SK-N-DZ (cell line): ENCODE measurements at regions not wholly inside any gene's neighbourhood (a gene's known extent, or its start where the extent isn't known, plus 50 kb on each side); places are given as distances from the start of the nearest gene placed in this dataset.

ENCODE experiments used
- DNase-seq: peaks from one replicate; pipeline ENCODE4 v3.0.0-alpha.2; 2015; ENCODE audit warnings: low spot score

DNA sequence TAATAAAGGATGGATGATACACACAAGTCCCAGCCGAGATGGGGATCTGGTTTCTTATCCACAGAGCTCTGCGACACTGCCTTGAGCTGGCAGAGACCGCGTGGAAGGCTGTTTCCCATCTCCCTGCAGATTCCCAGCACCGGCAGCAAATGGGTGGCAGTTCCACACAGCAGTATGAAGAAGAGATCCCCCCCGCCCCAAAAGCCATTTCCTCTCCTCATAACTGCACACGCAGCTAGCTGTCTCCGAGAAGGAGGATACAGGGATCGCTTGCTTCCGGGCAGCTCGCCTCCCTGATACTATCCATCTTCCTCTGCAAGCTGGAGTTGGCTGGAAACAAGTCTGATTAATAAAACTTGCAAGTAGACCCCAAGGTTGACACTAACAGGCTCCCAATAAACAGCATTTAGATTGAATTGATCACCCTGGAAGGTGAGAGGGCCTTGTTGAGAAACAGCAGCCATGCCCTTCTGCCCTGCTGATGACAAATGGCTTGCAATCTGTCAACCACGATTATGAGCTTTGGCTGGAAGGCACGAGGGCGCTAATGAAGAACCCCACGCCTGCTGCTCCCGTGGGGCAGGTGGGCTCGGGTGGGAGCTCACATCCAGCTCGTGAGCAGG, 642.3 kb downstream of the AJAP1 start:
- DNase-seq: no peak

DNA sequence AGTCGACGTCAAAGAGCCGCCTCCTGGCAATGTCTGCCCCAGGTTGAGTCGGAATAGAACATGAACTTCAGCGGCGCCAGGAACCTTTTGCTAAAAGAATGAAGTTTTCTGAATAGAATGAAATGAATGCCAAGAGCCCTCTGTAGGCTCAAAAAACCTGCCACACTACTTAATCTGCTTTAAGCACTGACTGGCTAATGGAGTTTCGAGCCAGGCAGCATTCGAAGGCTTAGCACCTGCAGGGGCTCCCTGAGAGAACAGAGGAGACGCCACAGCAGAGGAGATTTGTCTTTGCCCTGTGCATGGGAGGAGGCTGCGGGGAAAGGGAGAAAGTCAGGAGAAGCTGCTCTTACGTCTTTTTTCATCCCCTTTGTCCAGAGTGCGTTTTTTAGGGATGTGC, 641.7 kb downstream of the AJAP1 start:
- DNase-seq: no peak

DNA sequence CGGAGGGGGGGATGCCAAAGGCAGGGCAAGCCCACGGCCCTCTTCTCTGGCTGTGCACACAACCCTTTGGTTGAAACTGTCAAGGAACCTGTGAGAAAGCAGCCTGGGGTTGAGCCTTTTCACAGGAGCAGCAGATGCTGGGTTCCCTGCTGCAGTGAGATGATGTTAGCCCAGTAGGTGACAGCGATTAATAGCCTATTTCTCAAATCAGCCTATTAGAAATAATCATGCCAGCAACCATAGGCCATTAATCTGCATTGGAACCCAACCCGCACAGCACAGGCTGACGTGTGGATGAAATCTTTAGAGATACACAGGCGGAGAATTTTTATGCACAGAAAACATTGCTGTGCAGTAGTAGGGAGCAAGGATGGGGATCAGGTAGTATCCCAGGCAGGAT, 637.5 kb downstream of the AJAP1 start:
- no peak for DNase-seq

DNA sequence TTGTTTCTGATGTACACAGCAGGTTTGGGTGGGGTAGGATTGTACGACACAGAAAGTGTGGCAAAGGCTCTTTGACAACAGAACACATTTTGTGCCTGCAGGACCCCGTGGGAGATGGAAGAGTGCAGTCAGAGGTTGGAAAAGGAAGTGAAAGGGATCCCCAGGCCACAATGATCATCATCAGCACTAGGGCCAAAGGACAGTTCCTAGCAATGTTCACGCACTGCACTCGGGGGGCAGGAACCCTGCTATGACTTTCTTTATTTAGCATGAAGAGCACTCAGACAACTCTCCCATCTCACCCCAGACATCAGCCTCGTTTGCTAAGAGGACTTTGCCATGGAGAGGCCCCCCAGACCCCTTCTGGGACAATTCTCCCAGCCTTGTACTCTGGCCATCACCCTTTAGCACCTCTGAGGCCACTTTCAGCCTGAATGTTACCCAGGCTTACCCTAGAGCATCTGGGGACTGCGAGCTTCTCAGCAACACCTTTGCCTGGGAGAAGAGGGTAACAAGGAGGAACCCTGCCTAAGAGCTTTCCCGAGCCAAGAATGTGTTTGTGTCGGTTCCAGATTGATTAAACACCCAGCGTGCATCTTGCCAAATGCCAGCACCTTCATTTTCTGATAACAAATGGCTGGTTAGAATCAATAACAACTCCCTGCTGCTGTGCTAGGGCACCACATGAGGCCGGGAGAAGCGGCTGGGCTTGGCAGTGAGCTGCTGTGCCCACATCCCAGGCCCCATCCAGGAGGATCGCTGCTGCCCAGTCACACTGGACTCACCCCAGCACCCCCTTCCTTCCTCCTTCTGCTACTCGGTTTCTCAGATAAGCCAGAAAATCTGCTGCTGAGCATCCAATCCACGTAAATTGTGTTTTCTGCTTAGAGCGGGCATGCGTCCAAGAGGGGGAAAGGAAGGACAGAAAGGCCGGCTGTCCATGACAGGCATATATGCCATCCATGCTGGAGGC, 633.1 kb downstream of the AJAP1 start:
- no peak for DNase-seq

DNA sequence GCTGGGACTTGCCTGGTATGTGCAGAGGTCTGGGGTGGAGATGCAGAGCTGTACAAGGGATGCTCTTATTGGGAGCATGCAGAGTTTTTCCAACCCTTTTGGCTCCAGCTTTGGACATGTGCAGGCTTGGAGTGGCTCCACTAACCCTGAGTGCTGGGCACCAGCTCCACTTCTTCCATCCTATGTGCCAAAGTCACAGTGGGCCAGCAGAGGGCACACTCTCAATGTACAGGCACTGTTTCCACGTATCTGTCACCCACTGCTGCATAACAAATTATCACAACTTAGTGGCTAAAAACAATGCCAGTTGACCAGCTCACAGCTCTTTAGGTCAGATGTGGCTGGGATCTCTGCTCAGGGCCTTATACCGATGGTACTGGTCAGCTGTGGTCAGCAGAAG, 631.8 kb downstream of the AJAP1 start:
- no peak for DNase-seq

DNA sequence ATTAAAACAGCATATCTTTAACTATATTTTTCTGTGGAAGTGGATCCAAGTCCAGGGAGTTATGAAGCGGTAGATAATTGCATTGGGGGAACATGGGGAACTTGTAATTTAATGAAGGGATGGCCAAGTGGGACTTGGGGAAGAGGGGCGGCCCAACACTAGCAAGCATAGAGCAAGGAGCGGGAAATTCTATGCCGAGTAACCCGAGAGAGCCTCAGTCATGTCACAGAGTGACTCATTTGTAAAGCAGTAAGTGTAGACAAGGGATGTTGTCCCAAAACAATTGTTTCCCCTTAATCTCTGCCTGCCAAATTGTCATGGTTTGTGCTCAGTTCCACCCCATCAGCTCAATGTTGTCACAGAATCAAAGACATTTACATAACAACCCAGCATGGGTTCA, 620.1 kb downstream of the AJAP1 start:
- no peak for DNase-seq

DNA sequence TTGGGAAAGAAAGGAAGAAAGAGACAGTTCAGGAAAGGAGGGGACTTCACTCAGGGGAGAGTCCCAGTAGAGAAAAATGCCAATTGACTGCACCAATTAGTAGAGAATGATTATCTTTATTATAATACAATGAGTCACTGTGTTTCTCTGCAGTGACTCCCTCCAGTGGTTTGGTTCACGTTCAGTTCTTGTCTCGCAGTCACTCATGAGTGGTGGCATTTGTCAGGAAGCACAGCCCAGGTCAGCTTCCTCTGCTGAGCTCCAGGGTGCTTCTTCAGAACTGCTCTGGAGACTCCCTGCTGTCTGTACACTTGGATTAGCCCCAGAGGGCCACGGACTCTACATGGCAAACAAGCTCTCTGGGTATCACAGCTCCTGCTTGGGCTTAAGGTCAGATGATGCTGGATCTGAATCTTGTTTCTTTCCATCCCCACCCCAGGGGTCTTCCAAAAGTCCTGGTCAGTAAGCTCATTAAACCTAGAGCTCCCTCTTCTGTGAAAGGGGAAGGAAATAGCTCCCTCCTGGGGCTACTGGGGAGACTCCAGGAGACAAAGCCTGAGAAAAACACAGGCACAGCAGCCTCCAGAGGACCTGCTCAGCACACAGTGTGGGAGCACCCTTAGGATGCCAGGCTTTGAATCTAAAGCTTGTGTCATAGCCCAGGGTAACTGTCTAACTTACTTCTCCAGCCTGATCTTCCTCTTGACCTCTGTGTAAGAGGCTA, 619.0 kb downstream of the AJAP1 start:
- no peak for DNase-seq

DNA sequence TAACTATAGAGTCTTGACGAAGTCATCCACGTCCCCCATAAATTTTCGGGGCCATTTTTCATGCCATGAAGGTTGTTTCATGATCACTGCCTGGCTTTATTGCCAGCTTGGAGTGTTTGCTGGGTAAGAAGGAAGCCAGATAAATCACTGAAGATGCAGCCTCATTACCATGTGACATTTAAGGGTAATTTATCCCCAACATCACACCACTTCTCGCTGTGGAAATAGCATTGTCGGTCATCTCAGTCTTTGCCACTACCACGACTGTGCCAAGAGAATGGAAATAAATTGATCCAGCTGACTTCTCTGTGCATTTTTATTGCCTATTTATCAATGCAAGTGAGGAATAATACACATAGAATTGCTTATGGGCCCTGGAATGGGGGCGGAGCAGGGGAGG, 617.9 kb downstream of the AJAP1 start:
- no peak for DNase-seq

DNA sequence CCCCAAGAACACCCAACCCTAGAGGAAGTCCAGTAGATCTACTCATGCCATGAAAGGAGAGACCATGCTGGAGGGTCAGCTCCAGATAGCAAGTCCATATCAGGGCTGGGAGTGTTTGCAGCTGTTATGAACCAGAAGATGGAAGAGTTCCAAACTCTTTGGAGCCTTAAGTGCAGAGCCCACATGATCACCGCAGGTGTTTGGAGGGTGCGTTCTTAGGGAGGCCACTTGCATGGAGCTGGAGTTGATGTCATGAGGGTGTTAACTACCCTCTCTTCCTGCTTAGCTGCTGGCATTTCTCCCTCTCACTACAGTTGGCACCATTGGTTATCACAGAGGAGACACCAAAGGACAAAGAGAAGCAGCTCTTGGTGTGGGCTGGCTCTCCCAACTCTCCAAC, 616.9 kb downstream of the AJAP1 start:
- DNase-seq: no peak

DNA sequence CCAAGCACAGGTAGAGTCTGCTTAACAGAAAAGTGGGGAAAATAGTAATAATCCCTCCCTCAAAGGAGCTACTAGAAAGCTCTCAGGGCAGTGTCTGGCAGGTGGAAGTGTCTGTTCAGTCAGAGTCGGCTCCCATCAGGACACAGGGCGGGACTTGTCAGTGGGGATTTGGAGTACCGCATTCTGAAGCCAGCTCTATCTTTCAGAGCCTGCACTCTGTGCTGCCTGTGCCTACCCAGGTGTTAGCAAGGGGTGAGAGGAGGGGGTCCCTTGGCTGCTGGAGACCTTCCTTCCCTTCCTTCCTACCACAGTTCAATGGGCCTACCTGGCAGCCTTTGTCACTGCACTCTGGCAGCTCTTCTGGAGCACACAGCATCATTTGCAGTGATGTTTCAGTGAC, 615.5 kb downstream of the AJAP1 start:
- no peak for DNase-seq

DNA sequence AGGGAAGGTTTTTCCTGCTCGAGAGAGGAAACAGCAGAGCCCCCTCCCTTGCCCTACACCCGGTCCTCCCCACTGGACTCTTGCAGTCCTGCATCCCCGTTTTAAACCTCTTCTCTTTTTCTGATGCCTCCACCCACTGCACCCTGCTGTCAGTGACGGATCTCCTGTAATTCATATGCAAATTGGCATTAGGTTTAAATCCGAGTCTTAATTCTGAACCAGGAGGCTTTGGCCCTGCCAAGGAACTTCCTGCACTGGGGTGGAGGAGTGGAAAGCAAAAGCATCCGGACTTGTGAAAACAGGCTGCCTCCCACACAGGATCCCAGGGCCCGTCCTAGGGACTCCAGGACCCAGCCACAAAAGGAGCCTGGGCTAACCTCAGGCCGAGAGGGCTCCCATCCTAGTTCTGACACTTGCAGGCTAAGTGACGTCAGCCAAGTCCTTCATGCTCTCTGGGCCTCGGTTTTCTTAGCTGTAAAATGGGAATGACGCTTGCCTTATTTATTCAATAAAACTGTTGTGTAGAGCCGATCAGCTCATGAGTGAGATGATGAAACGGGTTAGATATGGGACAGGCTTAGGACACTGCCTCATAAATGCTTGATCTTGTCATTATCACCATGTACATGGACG, 613.3 kb downstream of the AJAP1 start:
- DNase-seq: no peak

DNA sequence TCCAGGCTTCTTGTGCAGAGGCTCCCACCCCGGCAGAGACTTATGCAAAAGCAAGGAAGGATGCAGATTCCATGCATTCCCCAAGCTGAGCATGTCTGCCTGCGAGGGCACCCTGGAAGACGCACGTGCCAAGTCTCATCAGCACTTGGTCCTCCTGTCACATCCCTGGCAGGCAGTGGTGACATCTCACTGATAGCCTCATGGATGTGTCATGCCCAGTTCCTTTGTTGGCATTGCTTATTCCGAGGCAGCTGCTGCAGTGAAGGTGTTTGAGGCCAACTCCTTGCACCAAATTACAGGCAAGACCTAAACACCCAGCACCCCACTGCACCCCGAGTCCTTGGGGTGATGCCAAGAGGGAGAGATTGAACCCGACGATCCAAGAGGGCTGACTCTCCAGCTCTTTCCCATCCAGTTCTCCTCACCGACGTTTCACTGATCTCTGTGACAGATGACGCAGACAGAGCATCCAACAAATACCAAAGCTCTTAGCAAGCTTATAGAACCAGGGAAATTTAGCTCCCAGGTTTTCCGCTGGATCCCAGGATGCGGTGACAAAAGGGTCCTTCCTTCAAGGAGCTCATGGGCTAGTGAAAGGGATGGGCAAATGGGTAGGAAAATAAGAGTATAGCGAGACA, 611.1 kb downstream of the AJAP1 start:
- DNase-seq: no peak

DNA sequence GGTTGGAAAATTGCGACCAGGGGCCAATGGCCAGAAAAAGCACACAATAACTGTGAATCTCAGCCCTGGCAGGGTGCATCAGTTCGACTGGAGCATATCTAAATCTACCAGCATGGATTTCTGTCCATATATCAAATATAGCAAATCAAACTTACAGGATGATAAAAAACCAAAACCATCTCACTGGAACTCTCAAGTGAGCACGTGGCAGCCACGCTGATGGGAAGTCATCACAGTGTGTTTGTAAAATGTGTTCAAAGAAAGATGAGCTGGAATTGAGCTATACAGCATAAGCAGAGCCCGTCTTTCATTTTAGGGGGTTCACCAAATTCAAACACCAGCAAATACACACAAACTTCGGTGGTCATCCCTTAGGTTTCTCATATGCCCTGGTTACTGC, 610.1 kb downstream of the AJAP1 start:
- no peak for DNase-seq

DNA sequence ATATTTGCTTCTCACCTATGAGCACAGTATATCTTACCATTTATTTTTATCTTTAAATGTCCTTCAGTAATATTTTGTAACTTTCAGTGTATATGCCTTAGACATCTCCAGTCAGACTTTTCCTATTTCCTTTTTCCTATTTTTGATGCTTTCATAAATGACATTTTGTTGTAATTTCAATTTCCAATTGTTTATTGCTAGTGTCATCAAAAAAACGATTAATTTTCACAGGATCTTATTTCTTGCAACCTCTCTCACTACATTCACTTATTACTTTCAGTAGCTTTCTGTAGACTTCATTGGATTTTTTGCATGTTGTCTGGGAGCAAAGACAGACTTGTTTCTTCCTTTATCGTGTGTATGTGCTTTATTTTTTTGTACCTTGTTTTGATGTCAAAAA, 602.4 kb downstream of the AJAP1 start:
- no peak for DNase-seq

DNA sequence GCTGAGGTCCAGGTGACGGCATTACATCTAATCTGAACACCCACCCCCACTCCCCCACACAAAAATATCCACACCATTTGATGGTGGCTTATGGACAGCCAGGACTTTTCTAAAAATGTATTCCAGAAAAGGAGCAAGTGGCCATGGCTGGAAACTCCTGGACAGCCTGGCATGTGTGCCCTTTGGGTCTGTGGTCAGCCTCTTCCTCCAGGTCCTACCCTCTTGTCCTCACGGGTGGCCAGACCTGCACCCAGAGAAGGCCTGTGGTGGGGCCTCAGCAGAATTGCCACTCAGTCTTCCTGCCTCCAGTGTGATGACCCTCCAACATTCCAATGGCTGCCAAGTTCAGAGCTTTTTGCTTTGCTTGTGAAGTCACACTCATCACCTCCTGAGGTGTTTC, 600.6 kb downstream of the AJAP1 start:
- DNase-seq: no peak

DNA sequence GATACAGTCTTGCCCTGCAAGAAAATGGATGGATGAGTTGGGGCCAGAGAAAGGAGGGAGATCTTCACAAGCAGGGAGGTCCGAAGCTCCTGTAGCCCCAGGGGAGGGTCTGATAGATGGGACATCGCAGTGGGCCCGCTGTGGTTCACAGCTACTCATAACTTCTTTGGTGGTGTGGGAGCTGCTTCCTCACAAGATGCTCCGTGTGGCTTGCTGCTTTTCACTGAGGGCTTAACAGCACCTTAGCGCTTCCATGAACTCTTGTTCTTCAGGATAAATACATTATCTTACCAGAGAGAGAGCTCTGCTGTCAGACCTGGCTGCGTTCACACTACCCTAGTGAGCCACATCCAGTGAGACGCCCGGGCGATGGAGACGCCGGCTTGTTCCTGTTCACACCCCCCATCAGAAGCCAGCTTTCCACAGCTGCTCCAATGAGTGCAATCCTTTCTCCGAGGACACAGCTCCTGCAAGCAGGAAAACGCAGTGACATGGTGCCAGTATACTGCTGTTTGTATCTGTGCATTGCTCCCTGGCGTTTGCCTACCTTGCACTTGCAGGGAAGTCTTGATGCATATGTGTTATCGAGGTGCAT, 599.8 kb downstream of the AJAP1 start:
- DNase-seq: no peak

DNA sequence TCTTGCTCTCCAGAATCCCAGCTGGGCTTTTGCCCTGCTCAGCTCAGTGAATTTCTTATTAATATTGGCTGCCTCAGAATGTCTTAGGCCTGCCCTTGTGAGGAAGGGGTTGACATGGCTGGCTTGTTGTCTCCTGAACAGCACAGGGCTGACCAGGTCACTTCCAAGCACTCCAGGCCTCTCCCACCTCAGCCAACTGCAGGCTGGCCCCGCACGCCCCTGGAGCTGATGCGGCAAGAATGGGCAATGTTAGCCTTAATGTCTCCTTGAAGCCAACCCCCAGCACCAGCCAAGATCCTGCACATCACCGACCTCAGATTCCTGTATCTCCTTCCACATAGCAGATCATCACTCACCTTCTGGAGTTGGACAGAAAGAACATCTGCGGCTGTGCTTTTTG, 598.6 kb downstream of the AJAP1 start:
- no peak for DNase-seq

DNA sequence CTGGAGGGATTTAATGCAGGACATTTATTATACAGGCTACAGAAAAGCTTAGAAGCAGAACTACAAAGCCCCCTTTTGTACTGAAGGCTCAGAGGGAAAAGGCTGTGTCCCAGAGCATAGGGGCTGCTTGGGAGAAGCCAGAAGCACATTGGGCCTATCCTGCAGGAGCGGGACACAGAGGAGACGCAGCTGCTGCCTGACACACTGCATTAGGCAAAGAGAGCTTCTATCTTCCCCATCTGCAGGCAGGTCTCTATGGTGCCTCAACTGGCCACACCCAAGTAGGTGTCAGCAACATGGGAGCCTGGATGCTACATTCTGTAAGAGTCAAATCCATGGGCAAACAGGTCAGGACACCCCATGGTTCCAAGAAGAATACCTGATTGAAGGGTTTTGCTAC, 595.9 kb downstream of the AJAP1 start:
- DNase-seq: no peak

DNA sequence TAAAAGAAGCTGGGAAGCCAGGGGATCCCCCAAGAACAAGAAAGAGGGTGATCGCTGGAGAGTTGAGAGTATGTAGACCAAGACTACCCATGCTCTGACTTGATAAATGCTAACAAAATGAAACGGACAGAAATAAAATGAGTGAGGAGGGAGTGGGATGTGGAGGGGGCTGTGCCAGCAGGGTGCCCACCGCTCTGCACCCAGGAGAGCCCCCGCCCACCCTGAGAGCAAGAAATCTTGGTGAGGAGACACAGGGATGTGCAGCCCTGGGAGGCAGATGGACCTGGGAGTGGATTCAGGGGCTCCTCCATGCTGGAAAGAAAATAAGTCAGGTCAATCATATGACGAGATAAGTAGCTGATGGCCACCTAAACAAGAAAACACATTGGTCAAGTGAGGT, 590.9 kb downstream of the AJAP1 start:
- no peak for DNase-seq

DNA sequence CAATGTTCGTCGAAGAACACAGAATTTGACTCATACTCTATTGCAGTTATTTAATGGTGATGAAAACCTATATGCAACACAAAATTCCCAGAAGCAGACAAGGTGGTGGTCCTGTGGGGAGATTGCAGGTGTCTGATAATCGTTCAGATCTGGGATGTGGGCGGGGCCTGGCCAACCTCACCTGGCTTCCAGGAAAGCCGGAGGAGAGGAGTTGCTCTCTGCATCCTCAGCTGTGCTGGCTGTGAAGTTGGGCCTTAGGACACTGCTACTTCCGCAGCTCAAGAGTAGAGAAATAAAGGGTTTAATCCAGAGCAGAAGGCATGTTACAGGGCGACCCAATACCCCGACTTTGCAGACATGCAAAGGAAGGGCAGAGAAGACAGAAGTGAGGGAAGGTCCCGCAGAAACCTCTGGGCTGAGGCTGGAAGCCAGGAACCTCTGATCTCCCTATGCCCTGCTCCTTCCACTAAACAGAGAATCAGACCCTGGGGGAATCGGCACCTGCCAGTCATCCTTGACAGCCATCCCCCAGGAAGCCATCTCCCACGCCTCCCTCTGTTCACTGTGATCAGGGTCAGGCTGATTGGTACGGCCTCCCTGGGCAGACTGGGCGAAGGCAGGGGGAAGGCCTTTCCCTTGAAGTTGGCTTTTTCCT, 590.3 kb downstream of the AJAP1 start:
- DNase-seq: no peak

DNA sequence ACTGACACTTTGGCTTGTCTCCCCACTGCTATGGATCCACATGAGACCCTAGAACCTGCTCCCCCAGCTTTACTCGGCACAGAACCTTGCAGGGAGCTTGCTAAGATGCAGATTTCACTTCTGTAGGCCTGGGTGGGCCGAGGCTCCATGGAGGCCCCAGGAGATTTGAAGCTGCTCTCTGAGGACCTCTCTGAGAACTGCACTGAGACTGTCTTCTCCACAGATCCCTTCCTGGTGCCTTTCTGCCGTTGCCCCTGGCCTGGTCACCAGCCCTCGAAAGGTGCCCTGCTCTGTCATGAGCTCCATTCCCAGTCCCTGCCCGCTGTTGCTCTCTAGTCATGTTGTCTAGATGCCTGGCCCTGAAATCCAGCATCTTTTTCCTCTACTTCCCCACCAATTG, 588.4 kb downstream of the AJAP1 start:
- no peak for DNase-seq
